Body of pancreas (tissue), 4 donors: ENCODE measurements at regions not wholly inside any gene's neighbourhood (a gene's known extent, or its start where the extent isn't known, plus 50 kb on each side); places are given as distances from the start of the nearest gene placed in this dataset.
"Not testable (repeated sequence)": the region's sequence is repeated elsewhere in the genome, so short reads cannot be mapped to it uniquely, and the experiment has no call there.

Experiments used
- ATAC-seq: fragments of 150-250 bp; one replicate; pipeline ENCODE4 v1.9.1; 2016
- DNase-seq, 4 donors: peaks; one replicate each; pipeline ENCODE4 v3.0.0-alpha.2; 2019
- H3K27ac ChIP-seq, 4 donors: fragments of 200-600 bp; sonication (generic); 1 replicate in 3 of 4; 2 replicates in 1 of 4; pipeline versions ENCODE4 v1.5.1 to v1.6.1; 2016 to 2019; ENCODE audit warnings: mild to moderate bottlenecking in 1 of 4, mixed read lengths in 1 of 4, moderate library complexity in 1 of 4
- H3K27me3 ChIP-seq, 2 donors: fragments of 200-600 bp; sonication (generic); one replicate each; pipeline ENCODE4 v1.6.0; 2016; ENCODE audit warnings: mild to moderate bottlenecking in 1 of 2
- H3K36me3 ChIP-seq, 2 donors: fragments of 200-600 bp; sonication (generic); replicated peaks in 1 of 2; 2 replicates each; pipeline ENCODE4 v1.5.1; 2016; ENCODE audit warnings: low read depth in 2 of 2; ENCODE audit not compliant: insufficient read depth in 1 of 2
- H3K4me1 ChIP-seq: fragments of 200-600 bp; sonication (generic); one replicate; pipeline ENCODE4 v1.6.0; 2016
- H3K4me3 ChIP-seq, 2 donors: fragments of 200-600 bp; sonication (generic); 1 replicate in 1 of 2; 2 replicates in 1 of 2; pipeline ENCODE4 v1.5.1; 2016 to 2019
- H3K9me3 ChIP-seq, 3 donors: fragments of 200-600 bp; sonication (generic); 1 replicate in 2 of 3; 2 replicates in 1 of 3; pipeline ENCODE4 v1.5.1; 2016
- POLR2A ChIP-seq, 3 donors: fragments of 450-650 bp; IDR thresholded peaks; one replicate each; pipeline ENCODE4 v1.6.1; 2016; ENCODE audit warnings: antibody characterized with exemption in 3 of 3, mild to moderate bottlenecking in 2 of 3
- WGBS, 2 donors: methylation state at CpG; one replicate each; pipeline ENCODE4 v1.1.5; 2017; 5-methylcytosine and 5-hydroxymethylcytosine counted together
- intact Hi-C: fragments of 100-400 bp; cut with DNase I; formaldehyde crosslinking; loops from one replicate; pipeline ENCODE4 v1.15.1; 2023
- TF ChIP-seq, protein P1 (sequence below), 7 experiments: fragments of 450-650 bp in 4 of 7; fragments of 200-600 bp in 3 of 7; sonication (generic) in 3 of 7; IDR thresholded peaks; one replicate each; pipeline ENCODE4 v1.5.1; 2016 to 2019; ENCODE audit warnings: antibody characterized with exemption in 7 of 7

DNA sequence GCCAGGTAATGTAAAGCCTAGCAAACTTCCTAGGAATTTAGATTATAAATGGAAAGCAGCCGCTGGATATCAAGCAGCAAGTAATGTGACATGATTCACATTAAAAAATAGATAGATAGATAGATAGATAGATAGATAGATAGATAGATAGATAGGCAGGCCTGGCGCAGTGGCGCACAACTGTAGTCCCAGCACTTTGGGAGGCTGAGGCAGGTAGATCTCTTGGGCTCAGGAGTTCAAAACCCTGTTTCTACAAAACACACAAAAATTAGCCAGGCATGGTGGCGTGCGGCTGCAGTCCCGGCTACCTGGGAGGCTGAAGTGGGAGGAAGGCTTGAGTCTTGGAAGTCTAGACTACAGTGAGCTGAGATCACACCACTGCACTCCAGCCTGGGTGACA lies 236.9 kb downstream of the SLITRK6 start:
- 89 to 90% methylated on average over 6 of the region's 6 CpGs for WGBS, 2 donors
- no peak for ATAC-seq

DNA sequence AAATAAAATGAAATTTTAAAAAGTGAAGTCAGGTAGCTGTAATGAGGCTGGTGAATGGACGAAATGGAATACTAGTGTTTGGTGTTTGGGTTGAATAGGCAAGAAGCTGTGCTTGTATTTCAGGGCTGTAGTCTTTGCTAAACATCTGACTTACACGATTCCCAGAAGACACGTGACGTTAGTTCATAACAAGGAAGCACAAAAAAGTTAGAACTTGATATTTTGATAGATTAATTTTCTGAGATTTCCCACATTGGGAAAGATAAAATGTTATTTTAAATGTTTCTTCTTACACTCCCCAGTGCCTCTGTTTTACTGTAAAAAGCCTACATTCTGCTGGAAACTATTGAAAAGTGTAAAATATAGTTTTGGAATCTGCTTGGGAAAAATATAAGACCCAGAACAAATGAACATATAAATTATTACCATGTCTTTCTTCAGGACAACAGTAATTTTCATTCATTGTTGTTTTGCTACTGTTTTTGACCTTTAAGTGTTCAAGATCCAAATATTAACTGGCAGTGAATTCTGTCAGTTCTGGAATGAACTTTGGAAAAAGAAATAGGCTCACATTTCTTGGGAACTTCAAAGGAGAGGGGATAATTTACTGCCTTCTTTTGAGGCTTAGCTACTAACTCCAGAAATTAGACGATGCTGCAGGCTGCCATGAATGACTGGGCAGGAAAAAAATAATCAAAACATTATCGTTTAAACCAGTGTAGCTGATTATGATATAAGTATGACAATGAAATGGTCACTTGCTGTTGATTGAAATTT lies 241.3 kb downstream of the SLITRK6 start:
- DNase-seq = no peak
- H3K27ac ChIP-seq = no peak overlapping the region
- H3K36me3 ChIP-seq = no peaks in the 10 kb centered on the region
- WGBS, 2 donors = 56 to 59% methylated on average over 6 of the region's 6 CpGs
- no peak overlapping the region for H3K4me3 ChIP-seq
- H3K9me3 ChIP-seq = no peaks in the 10 kb centered on the region
- H3K27me3 ChIP-seq = no peaks in the 10 kb centered on the region
- H3K4me1 ChIP-seq = no peaks in the 10 kb centered on the region
- ATAC-seq = no peak
- intact Hi-C loops = no loop called here
- TF ChIP-seq POLR2A (IDR thresholded peaks at IDR 0.05) = no peak
- TF ChIP-seq, protein P1, sequence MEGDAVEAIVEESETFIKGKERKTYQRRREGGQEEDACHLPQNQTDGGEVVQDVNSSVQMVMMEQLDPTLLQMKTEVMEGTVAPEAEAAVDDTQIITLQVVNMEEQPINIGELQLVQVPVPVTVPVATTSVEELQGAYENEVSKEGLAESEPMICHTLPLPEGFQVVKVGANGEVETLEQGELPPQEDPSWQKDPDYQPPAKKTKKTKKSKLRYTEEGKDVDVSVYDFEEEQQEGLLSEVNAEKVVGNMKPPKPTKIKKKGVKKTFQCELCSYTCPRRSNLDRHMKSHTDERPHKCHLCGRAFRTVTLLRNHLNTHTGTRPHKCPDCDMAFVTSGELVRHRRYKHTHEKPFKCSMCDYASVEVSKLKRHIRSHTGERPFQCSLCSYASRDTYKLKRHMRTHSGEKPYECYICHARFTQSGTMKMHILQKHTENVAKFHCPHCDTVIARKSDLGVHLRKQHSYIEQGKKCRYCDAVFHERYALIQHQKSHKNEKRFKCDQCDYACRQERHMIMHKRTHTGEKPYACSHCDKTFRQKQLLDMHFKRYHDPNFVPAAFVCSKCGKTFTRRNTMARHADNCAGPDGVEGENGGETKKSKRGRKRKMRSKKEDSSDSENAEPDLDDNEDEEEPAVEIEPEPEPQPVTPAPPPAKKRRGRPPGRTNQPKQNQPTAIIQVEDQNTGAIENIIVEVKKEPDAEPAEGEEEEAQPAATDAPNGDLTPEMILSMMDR (IDR thresholded peaks at IDR 0.05) = no peak

More for the DNA sequence above, 236.9 kb downstream of the SLITRK6 start:
- Histone ChIP-seq H3K4me1 (no peaks in the 10 kb centered on the region), H3K27ac (no peak overlapping the region), H3K9me3 (no peaks in the 10 kb centered on the region), H3K36me3 (no peaks in the 10 kb centered on the region), H3K27me3 (no peaks in the 10 kb centered on the region), H3K4me3 (no peak overlapping the region)
- DNase-seq = no peak
- TF ChIP-seq, protein P1 (IDR thresholded peaks at IDR 0.05) = no peak
- TF ChIP-seq POLR2A (IDR thresholded peaks at IDR 0.05) = no peak
- intact Hi-C loops = no loop called here

DNA sequence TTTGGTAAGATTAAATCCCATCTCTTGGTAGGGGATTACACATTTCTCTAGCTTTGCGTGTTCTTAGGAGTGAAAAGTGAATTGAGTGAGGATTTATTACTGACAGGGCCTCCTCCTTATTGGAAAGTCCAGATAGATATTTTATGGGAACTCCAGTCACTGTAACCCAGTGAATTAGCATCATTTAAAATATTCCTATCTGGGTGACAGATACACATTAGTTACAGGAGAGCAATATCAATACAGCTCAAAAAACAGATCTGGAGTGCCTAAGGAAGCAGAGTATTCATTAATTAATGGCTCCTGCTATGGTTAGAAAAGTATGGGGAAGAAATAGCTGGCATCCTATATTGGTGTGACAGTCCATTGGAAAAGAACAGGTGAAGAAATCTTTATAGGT lies 248.2 kb downstream of the SLITRK6 start:
- Histone ChIP-seq H3K4me3 (no peak overlapping the region), H3K27me3 (no peaks in the 10 kb centered on the region), H3K36me3 (no peaks in the 10 kb centered on the region), H3K9me3 (no peaks in the 10 kb centered on the region), H3K4me1 (no peaks in the 10 kb centered on the region), H3K27ac (no peak overlapping the region)
- ATAC-seq (no peak), DNase-seq (no peak)
- WGBS, 2 donors = 77 to 81% methylated on average over 1 of the region's 1 CpG
- intact Hi-C loops = no loop called here
- no peak for TF ChIP-seq POLR2A (IDR thresholded peaks at IDR 0.05)
- TF ChIP-seq, protein P1 (IDR thresholded peaks at IDR 0.05) = no peak

DNA sequence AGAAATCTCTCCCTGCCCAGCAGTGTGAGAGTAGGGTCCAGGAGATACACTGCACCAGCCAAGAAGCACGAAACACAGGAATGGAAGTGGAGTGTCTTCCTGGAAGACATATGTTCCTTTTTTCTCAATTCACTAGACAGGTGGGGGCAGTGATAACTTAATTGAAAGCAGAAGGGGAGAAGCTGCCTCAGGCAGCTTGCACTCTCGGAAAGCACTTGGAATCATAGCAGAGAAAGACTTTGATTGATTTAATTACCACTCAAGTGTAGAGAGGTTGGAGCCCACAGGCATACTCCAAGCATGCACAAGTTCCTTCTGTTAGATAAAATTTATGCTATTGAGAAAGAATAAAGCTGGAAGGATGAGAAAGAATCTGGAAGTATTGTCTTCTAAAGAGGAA lies 249.4 kb downstream of the SLITRK6 start:
- no peaks in the 10 kb centered on the region for H3K9me3 ChIP-seq
- 64 to 72% methylated on average over 2 of the region's 2 CpGs for WGBS, 2 donors
- no peak overlapping the region for H3K4me3 ChIP-seq
- no peak overlapping the region for H3K27ac ChIP-seq
- intact Hi-C loops = no loop called here
- no peaks in the 10 kb centered on the region for H3K27me3 ChIP-seq
- DNase-seq (no peak), ATAC-seq (no peak)
- no peaks in the 10 kb centered on the region for H3K4me1 ChIP-seq
- TF ChIP-seq POLR2A (IDR thresholded peaks at IDR 0.05) = no peak
- TF ChIP-seq, protein P1 (IDR thresholded peaks at IDR 0.05) = no peak
- H3K36me3 ChIP-seq = no peaks in the 10 kb centered on the region

DNA sequence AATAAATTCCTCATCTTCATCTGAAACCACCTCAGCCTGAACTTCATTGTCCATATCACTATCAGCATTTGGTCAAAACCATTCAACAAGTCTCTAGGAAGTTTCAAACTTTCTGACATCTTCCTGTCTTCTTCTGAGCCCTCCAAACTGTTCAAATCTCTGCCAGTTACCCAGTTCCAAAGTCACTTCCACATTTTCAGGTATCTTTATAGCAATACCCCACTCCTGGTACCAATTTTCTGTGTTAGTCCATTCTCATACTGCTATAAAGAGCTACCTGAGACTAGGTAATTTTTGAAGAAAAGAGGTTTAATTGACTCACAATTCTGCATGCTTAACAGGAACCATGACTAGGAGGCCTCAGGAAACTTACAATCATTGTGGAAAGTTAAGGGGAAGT lies 250.4 kb downstream of the SLITRK6 start:
- H3K27me3 ChIP-seq, H3K4me1 ChIP-seq, intact Hi-C loops, H3K27ac ChIP-seq, DNase-seq, H3K36me3 ChIP-seq, H3K4me3 ChIP-seq, H3K9me3 ChIP-seq, ATAC-seq: not testable (repeated sequence)
